Mesothelial cell of epicardium (in vitro differentiated cells): ENCODE measurements at regions not wholly inside any gene's neighbourhood (a gene's known extent, or its start where the extent isn't known, plus 50 kb on each side); places are given as distances from the start of the nearest gene placed in this dataset.

Experiments
- DNase-seq, 2 experiments: peaks; one replicate each; pipeline ENCODE4 v3.0.0; 2021; ENCODE audit warnings: low spot score in 2 of 2; ENCODE audit not compliant: unreplicated experiment in 2 of 2
- H3K27ac Mint-ChIP-seq: 2 replicates; pipeline ENCODE4 v1.8.0; 2021; ENCODE audit warnings: mixed read lengths
- H3K27me3 Mint-ChIP-seq: 2 replicates; pipeline ENCODE4 v1.8.0; 2021; ENCODE audit warnings: low read depth, mixed read lengths
- H3K36me3 Mint-ChIP-seq: 2 replicates; pipeline ENCODE4 v1.8.0; 2021; ENCODE audit warnings: mixed read lengths
- H3K4me1 Mint-ChIP-seq: 2 replicates; pipeline ENCODE4 v1.8.0; 2021; ENCODE audit warnings: mixed read lengths
- H3K4me3 Mint-ChIP-seq: 2 replicates; pipeline ENCODE4 v1.8.0; 2021; ENCODE audit warnings: mild to moderate bottlenecking, moderate library complexity, mixed read lengths
- H3K9me3 Mint-ChIP-seq: 2 replicates; pipeline ENCODE4 v1.8.0; 2021; ENCODE audit warnings: mixed read lengths
- TF ChIP-seq, protein P1 (sequence below): fragments of 200-600 bp; sonication (generic); IDR thresholded peaks from one replicate; pipeline ENCODE4 v1.5.0; 2021; ENCODE audit warnings: antibody characterized with exemption; ENCODE audit not compliant: unreplicated experiment

DNA sequence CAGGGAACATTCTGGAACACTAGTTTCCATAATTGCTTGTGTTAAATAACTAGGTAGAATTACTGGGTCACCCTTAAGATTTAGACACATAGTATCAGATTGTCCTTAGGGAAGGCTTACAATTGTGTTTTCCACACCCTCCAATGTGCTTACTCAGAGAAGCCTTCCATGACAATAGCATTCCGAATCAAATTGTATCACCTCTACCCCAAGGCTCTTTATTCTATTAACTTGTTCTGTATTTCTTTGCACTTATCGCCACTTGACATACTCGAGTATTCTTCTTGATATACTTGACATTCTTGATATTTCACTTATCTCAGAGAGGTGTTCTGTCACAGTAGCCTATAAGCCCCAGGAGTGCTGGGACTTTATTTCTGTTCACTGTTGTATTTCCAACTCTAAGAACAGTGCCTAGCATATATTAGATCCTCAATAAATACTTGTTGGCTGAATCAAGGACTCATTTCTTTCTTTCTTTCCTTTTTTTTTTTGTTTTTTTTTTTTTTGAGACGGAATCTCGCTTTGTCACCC is 238.9 kb upstream of the PDZRN3 start:
- Mint-ChIP-seq H3K27me3 (no peaks in the 10 kb centered on the region), H3K9me3 (peaks cover 5% of the 10 kb centered on the region), H3K36me3 (no peaks in the 10 kb centered on the region), H3K4me3 (no peak overlapping the region), H3K4me1 (peaks cover 3% of the 10 kb centered on the region), H3K27ac (no peak overlapping the region)
- TF ChIP-seq, protein P1, sequence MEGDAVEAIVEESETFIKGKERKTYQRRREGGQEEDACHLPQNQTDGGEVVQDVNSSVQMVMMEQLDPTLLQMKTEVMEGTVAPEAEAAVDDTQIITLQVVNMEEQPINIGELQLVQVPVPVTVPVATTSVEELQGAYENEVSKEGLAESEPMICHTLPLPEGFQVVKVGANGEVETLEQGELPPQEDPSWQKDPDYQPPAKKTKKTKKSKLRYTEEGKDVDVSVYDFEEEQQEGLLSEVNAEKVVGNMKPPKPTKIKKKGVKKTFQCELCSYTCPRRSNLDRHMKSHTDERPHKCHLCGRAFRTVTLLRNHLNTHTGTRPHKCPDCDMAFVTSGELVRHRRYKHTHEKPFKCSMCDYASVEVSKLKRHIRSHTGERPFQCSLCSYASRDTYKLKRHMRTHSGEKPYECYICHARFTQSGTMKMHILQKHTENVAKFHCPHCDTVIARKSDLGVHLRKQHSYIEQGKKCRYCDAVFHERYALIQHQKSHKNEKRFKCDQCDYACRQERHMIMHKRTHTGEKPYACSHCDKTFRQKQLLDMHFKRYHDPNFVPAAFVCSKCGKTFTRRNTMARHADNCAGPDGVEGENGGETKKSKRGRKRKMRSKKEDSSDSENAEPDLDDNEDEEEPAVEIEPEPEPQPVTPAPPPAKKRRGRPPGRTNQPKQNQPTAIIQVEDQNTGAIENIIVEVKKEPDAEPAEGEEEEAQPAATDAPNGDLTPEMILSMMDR, result no peak
- no peak for DNase-seq

DNA sequence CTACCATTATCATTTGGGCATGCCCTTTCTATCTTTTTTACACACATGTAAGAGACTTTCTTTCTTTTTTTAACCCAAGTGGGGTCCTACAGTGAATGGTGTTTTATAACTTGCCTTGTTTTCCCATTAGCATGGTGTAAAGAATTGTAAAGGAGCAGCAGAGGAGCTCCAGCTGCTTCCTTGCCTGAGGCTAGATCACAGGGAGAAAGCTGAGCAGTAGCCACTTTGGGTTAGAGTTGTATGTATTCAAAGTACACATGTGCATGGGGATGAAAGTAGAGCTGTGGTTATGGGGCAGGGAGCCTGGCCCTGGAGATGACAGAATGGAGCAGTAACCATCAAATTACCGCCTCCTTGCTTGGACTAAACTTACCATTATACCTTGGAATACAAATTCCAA is 231.1 kb upstream of the PDZRN3 start:
- no peak for DNase-seq
- TF ChIP-seq, protein P1, result no peak
- Mint-ChIP-seq H3K27ac (no peak overlapping the region), H3K36me3 (no peaks in the 10 kb centered on the region), H3K4me1 (peaks cover 3% of the 10 kb centered on the region), H3K4me3 (no peak overlapping the region), H3K27me3 (no peaks in the 10 kb centered on the region), H3K9me3 (no peaks in the 10 kb centered on the region)

DNA sequence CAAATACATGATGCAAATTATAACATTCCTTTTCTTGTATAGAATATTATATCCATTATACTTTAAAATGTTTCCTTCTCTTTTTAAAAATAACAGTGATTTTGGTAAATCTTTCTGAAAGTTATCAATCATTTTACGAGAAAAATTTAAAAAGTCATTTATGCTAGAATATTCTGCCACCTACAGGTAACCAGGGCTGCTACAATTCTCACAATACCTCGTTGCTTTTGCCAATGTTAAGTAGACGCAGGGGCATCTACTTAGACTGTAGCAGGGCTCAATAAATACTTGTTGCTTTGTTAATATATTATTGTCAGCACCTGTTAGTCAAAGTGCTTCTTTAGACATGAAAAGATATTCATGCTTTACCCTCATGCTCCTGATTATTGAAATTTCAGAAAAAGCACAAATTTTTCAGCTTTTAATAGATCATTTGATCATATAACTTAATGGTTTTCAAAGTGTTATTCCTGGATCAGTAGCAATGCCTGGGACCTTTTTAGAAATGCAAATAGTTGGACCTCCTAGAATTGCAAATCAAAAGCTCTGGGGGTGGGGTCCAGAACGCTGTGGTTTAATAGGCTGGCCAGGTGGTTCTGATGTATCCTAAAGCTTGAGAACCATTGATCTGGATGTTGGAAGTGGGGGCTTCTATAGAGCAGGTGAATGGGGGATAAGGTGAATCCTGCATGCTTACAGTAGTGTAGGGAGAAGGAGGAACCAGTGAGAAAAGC is 223.6 kb upstream of the PDZRN3 start:
- Mint-ChIP-seq H3K4me1 (peaks cover 3% of the 10 kb centered on the region), H3K4me3 (no peak overlapping the region), H3K9me3 (peaks cover 3% of the 10 kb centered on the region), H3K27me3 (no peaks in the 10 kb centered on the region), H3K27ac (no peak overlapping the region), H3K36me3 (peaks cover 2% of the 10 kb centered on the region)
- TF ChIP-seq, protein P1, result peak; percentile 78
- no peak for DNase-seq

DNA sequence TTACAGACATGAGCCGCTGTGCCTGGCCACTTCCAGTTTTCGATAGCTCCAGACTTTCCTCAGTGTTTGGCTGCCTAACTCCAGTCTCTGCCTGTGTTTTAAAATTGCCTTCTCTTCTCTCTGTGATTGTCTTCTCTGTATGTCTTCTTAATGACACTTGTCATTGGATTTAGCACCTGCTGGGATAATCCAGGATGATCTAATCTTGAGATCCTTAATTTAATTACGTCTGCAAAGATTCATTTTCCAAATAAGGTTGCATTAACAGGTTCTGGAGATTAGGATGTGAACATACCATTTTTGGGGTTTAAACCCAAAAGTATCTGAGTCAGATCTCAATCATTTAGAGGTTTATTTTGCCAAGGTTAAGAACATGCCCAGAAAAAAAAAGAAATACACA is 222.2 kb upstream of the PDZRN3 start:
- peaks cover 3% of the 10 kb centered on the region for H3K9me3 Mint-ChIP-seq
- peaks cover 3% of the 10 kb centered on the region for H3K4me1 Mint-ChIP-seq
- H3K27ac Mint-ChIP-seq, result no peak overlapping the region
- H3K4me3 Mint-ChIP-seq, result no peak overlapping the region
- no peak for DNase-seq
- no peaks in the 10 kb centered on the region for H3K27me3 Mint-ChIP-seq
- H3K36me3 Mint-ChIP-seq, result peaks cover 2% of the 10 kb centered on the region
- TF ChIP-seq, protein P1, result no peak

DNA sequence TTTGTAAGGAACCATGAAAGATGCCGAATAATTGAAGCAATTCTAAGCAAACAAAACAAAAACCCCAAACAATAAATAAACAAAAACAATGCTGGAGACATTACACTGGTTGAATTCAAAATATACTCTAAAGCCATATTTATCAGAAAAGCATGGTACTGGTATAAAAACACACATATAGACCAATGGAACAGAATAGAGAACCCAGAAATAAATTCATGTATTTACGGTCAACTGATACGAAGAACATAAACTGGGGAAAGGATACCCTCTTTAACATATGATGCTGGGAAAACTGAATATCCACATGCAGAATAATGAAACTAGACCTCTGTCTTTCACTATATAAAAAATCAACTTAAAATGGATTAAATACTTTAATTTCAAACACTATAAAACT is 214.3 kb upstream of the PDZRN3 start:
- H3K27me3 Mint-ChIP-seq, result no peaks in the 10 kb centered on the region
- H3K36me3 Mint-ChIP-seq, result peaks cover 15% of the 10 kb centered on the region
- H3K27ac Mint-ChIP-seq, result no peak overlapping the region
- H3K9me3 Mint-ChIP-seq, result peaks cover 62% of the 10 kb centered on the region
- DNase-seq, result no peak
- TF ChIP-seq, protein P1, result no peak
- no peaks in the 10 kb centered on the region for H3K4me1 Mint-ChIP-seq
- no peak overlapping the region for H3K4me3 Mint-ChIP-seq
